GM19324 (cell line): ENCODE measurements at regions not wholly inside any gene's neighbourhood (a gene's known extent, or its start where the extent isn't known, plus 50 kb on each side); places are given as distances from the start of the nearest gene placed in this dataset.
"Not testable (repeated sequence)": the region's sequence is repeated elsewhere in the genome, so short reads cannot be mapped to it uniquely, and the experiment has no call there.

Experiments used
- ATAC-seq: cut with Tn5 transposase; IDR thresholded peaks from one replicate; pipeline ENCODE4 v1.9.1; 2021; ENCODE audit warnings: mild to moderate bottlenecking, moderate library complexity; ENCODE audit not compliant: unreplicated experiment, low FRiP score

DNA sequence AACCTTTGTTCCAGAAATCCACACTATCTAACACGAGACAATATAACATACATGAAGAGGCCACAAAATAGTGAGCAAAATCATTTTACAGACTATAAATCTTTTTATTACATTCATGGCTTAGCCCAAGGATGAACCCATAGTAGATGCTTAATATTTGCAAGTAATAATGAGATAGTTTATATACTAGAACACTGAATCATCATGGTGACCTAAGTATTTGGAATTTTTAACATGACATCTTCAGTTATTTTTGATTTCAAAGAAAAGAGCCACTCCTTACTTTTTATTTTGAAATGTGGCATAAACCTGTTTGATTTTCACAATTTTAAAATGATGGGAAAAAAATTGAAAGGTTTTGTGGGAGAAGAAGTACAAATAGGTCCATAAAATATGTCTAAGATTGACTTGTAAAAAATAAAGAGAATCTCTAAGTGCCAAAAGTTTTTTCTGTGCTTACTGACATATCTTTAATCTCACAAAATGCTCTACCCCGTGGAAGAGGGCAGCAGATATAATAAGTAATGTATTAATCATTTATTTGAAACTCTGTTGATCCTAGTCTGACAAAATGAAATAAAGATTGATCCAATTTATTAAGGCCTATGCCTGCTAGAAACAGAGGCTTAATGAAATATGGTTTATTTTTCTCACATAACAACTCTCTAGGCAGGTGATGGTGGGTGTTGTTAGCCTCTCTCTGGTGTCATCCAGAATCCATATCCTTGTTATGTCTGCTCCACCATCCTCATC is 224.5 kb upstream of the CENPE start:
- ATAC-seq = no peak

- ATAC-seq = no peak
These were observed 217.7 kb upstream of the CENPE start for GRCh38 chr4:103415801-103416200.

GRCh38 chr4:103412646-103413045 is 214.5 kb upstream of the CENPE start:
- not testable (repeated sequence) for ATAC-seq

- no peak for ATAC-seq
These were observed 212.2 kb upstream of the CENPE start for GRCh38 chr4:103410386-103410785.

DNA sequence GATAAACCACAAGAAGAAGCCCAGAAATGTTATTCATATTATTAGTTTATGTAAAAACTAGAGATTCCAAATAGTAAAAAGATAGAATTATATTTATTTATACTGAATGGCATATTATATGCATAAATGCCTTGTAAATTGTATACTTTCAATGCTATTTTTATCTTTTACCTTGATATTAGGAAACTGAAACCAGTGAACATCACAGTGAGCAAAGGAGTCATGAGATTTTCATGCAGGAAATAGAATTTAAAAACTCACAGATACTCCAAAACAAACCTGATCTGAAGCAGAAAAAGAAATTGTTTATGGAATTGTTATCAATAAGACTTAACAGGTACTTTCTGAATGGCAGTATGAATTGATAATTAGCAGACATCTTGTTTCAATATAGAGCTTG is 207.3 kb upstream of the CENPE start:
- no peak for ATAC-seq

- no peak for ATAC-seq
These were observed 205.5 kb upstream of the CENPE start for GRCh38 chr4:103403619-103404018.

DNA sequence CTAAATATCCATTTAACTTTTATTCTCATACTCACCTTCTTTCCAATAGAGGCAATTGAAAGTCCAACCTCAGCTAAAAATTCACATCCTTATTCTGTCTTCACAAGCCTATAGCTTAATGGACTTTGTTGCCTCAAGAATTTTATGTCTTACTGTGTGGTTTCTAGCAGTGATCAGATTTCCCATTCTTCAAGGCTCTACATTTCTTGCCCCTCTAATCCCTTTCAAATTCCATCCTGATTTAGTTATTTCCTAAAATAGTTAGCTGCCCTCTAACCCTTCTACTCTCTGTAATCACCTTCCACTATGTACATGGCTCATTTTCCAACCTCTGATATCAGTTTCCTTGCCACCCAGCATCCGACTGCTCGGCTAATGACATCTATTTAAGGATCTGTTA is 204.1 kb upstream of the CENPE start:
- ATAC-seq = no peak

GRCh38 chr4:103400405-103400804 is 202.3 kb upstream of the CENPE start:
- ATAC-seq = no peak

GRCh38 chr4:103397541-103397940 is 199.4 kb upstream of the CENPE start:
- no peak for ATAC-seq

GRCh38 chr4:103387508-103388011 is 189.4 kb upstream of the CENPE start:
- not testable (repeated sequence) for ATAC-seq

GRCh38 chr4:103385565-103385964 is 187.4 kb upstream of the CENPE start:
- ATAC-seq = not testable (repeated sequence)

DNA sequence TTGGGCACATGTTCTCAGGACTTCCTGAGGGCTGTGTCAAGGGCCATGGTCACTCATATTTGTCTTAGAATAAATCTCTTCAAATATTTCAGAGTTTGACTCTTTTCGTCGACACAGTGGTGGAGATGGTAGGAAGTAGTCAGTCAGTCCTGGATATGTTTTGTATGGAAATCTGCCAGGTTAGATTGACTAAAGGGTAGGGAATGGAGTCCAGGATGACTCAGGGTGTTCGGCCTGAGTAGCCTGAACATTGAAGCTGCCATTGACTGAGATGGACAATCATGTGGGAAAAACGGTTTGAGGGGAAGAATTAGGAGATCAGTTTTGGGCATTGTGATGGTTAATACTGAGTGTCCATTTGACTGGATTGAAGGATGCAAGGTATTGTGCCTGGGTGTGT is 177.1 kb upstream of the CENPE start:
- ATAC-seq = no peak

GRCh38 chr4:103374758-103375157 is 176.6 kb upstream of the CENPE start:
- ATAC-seq = no peak

- ATAC-seq = no peak
These were observed 176.2 kb upstream of the CENPE start for GRCh38 chr4:103374306-103374705.

DNA sequence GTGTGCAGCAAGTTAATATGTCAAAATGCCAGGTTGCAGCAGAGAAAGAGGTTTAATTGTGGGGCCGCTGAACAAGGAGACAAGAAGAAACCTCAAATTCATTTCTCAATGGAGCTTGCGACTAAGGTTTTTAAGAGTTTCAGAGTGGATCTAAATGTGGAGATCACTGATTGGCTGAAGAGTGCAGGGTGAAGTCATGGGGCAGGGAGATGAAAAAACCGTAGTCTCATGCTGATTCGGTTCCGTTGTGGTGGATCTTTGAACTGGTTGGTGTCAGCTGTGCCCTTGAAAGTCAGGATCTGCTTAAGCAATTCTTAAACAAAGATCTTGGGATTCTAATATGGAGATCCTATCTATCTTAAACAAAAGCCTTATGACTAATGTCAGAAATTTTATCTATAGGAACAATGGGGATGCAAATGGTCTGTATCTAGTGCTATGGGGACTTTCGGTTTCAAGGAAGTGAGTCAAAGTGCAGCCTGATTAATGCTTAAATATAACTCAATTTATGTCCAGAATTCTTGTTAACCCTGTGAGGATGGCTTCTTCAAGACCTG is 173.9 kb upstream of the CENPE start:
- ATAC-seq = no peak

DNA sequence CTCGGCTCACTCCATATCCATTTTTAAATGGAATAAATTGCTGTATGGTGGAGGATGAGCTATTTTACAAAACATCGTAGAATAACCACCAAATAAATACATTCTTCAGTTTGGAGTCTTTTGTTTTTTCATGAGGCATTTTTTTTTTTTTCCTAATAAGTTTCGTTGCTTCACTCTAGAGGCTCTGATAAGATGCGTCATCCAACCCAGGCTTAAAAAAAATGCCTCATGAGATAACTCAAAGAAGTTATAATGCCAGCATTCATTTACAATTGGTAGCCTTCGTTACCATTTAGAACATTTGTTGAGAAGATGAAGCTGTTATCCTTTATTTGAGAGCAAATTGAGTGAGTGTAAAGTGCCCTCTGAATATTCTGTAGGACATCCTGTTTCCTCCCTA is 172.2 kb upstream of the CENPE start:
- no peak for ATAC-seq

- ATAC-seq = no peak
These were observed 167.1 kb upstream of the CENPE start for GRCh38 chr4:103365285-103365684.

DNA sequence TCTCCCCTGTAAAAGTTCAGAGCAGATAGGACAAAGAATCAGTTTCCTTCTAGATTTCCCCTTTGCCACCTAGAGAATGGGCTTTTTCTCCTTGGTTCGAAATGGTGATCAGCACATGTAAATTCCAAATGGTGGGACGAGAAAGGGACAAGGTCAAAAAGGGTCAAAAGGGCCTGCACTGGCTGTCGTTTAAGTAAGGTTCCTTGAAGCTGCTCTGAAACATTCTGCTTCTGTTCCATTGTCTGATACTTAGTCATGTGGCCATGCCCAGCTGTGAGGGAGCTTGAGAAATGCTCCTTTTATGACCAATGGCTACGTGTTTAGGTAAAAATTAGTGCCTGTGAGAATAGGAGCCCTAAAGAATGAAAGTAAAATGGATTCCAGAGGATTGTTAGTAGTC is 165.9 kb upstream of the CENPE start:
- no peak for ATAC-seq

GRCh38 chr4:103361926-103362325 is 163.8 kb upstream of the CENPE start:
- ATAC-seq = no peak

DNA sequence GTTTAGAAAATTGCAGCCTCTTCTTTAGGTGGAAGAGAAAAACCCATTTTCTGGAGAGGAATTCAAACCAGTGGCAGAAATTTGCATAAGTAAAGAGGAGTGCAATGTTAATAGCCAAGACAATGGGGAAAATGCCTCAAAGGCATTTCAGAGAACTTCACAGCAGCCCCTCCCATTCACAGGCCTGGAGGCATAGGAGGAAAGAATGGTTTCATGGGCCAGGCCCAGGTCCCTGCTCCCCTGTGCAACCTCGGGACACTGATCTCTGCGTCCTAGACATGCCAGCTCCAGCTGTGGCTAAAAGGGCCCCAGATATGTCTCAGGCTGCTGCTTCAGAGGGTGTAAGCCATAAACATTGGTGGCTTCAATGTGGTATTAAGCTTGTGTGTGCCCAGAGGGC is 161.8 kb upstream of the CENPE start:
- no peak for ATAC-seq

DNA sequence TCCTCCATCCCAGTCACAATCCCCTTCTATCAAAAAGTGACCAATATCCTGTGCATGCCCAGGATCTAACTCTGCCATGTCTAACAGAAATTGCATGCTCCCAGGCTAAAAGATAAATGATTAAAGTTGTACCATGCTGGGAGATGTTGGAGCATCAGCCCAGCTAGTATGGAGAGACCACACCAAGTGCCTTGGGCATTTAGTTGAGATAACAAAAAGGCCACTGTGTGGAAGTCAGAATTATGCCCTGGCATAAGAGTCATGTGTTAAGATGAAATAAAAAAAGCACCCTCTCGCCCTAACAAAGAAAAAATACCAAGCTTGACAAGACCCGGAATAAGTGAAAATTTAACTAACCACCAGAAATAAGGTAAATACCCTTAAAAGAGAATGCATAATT is 155.9 kb upstream of the CENPE start:
- no peak for ATAC-seq

DNA sequence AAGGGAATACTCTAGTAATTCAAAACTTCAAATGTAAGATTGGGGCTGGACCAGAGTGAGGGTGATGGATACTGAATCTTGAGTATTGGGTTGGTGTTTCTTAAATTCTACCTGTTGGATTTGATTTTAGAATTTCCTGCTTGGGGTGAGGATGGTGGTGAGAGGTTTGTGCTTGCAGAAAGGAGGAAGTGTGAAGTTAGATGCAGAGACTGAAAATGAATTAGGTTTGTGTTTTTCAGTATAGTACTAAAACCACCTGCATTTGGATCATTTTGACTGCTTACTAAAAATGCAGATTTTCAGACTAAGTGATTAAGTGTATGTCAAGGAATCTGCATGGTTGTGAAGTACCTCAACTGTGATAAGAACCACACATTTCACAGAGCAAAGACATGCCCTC is 131.5 kb upstream of the CENPE start:
- no peak for ATAC-seq
